KMS-11 (cell line): ENCODE measurements at regions not wholly inside any gene's neighbourhood (a gene's known extent, or its start where the extent isn't known, plus 50 kb on each side); places are given as distances from the start of the nearest gene placed in this dataset.

Experiments
- H2AFZ ChIP-seq: fragments of 200-600 bp; sonication (generic); 2 replicates; pipeline ENCODE4 v1.6.1; 2016; ENCODE audit warnings: antibody characterized with exemption, mixed run types, low read depth
- H3K27ac ChIP-seq: fragments of 200-600 bp; sonication (generic); 2 replicates; pipeline ENCODE4 v1.6.1; 2016; ENCODE audit warnings: mild to moderate bottlenecking, mixed run types
- H3K27me3 ChIP-seq: fragments of 200-600 bp; sonication (generic); 2 replicates; pipeline ENCODE4 v1.6.1; 2017; ENCODE audit warnings: mild to moderate bottlenecking, low read depth, mixed run types, moderate library complexity; ENCODE audit not compliant: insufficient read depth
- H3K36me3 ChIP-seq: fragments of 200-600 bp; sonication (generic); 2 replicates; pipeline ENCODE4 v1.6.1; 2017; ENCODE audit warnings: mild to moderate bottlenecking, mixed run types; ENCODE audit not compliant: insufficient read depth
- H3K4me1 ChIP-seq: fragments of 200-600 bp; sonication (generic); 2 replicates; pipeline ENCODE4 v1.6.1; 2016; ENCODE audit warnings: mild to moderate bottlenecking, low read depth, mixed run types; ENCODE audit not compliant: poor library complexity, severe bottlenecking
- H3K4me2 ChIP-seq: fragments of 200-600 bp; sonication (generic); 2 replicates; pipeline ENCODE4 v1.7.0; 2016; ENCODE audit warnings: mild to moderate bottlenecking, mixed run types
- H3K4me3 ChIP-seq: fragments of 200-600 bp; sonication (generic); IDR thresholded peaks from 2 replicates; pipeline ENCODE4 v1.6.1; 2017; ENCODE audit warnings: low read depth, low read length, mixed read lengths; ENCODE audit not compliant: insufficient read depth
- H3K79me2 ChIP-seq: fragments of 200-600 bp; sonication (generic); 2 replicates; pipeline ENCODE4 v1.6.1; 2016; ENCODE audit warnings: low read depth, mixed run types; ENCODE audit not compliant: insufficient read depth
- H3K9ac ChIP-seq: fragments of 200-600 bp; sonication (generic); 2 replicates; pipeline ENCODE4 v1.6.1; 2016; ENCODE audit warnings: mild to moderate bottlenecking, mixed run types
- H4K20me1 ChIP-seq: fragments of 200-600 bp; sonication (generic); 2 replicates; pipeline ENCODE4 v1.6.1; 2016; ENCODE audit warnings: mild to moderate bottlenecking, mixed run types; ENCODE audit not compliant: insufficient read depth
- TF ChIP-seq, protein P1 (sequence below): fragments of 200-600 bp; sonication (generic); conservative IDR thresholded peaks from 2 replicates; pipeline ENCODE4 v1.6.1; 2017; ENCODE audit warnings: low read depth, mild to moderate bottlenecking, antibody characterized with exemption, low read length, moderate library complexity, mixed read lengths

DNA sequence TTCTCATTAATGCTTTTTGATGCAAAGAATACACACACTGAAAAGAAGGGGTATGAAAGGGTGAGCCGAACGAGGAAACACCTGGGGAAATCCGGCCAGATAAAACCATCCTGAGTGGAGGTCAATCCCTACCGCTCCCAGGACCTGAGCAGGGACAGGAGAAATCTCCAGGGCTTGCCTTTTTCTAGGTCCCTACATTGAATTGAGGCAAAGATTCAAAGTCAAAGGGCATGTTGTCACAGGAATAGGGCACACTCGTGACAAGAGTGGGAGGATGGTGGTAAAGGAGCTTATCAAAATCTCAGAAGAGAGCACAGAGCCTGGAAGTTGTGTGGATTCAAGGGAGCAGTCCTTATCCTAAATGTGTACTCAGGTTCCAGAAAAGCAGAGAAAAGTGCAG, 61.2 kb upstream of the ACKR3 start:
- no peaks in the 10 kb centered on the region for H3K4me1 ChIP-seq
- no peak overlapping the region for H3K27ac ChIP-seq
- no peak overlapping the region for H3K4me3 ChIP-seq
- H3K36me3 ChIP-seq, result no peaks in the 10 kb centered on the region
- no peak overlapping the region for H3K9ac ChIP-seq
- no peaks in the 10 kb centered on the region for H3K27me3 ChIP-seq
- no peak overlapping the region for H2AFZ ChIP-seq
- no peaks in the 10 kb centered on the region for H3K79me2 ChIP-seq
- no peak overlapping the region for H3K4me2 ChIP-seq
- H4K20me1 ChIP-seq, result no peaks in the 10 kb centered on the region
- TF ChIP-seq, protein P1, sequence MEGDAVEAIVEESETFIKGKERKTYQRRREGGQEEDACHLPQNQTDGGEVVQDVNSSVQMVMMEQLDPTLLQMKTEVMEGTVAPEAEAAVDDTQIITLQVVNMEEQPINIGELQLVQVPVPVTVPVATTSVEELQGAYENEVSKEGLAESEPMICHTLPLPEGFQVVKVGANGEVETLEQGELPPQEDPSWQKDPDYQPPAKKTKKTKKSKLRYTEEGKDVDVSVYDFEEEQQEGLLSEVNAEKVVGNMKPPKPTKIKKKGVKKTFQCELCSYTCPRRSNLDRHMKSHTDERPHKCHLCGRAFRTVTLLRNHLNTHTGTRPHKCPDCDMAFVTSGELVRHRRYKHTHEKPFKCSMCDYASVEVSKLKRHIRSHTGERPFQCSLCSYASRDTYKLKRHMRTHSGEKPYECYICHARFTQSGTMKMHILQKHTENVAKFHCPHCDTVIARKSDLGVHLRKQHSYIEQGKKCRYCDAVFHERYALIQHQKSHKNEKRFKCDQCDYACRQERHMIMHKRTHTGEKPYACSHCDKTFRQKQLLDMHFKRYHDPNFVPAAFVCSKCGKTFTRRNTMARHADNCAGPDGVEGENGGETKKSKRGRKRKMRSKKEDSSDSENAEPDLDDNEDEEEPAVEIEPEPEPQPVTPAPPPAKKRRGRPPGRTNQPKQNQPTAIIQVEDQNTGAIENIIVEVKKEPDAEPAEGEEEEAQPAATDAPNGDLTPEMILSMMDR, result no peak

DNA sequence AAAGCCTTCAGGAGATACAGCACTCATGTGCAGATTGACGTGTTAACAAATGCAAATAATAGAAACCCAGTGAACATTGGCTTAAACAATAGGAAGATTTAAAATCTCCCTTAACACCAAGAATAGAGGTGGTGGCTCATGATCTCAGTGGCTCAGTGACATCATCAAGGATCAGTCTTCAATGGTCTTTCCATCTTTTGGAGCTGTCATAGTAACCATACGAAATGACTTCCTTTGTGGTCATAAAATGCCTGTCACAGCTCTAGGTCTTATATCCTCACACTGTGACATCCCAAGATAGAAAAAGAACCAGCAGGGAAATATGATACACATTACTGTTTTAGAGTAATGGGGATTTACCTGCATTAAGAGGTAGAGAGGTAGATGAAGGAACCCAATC, 59.6 kb upstream of the ACKR3 start:
- H3K79me2 ChIP-seq, result no peaks in the 10 kb centered on the region
- H4K20me1 ChIP-seq, result no peaks in the 10 kb centered on the region
- H3K27ac ChIP-seq, result no peak overlapping the region
- H3K4me1 ChIP-seq, result no peaks in the 10 kb centered on the region
- no peak overlapping the region for H3K9ac ChIP-seq
- H3K4me3 ChIP-seq, result no peak overlapping the region
- H3K4me2 ChIP-seq, result no peak overlapping the region
- no peaks in the 10 kb centered on the region for H3K36me3 ChIP-seq
- TF ChIP-seq, protein P1, result no peak
- H2AFZ ChIP-seq, result no peak overlapping the region
- no peaks in the 10 kb centered on the region for H3K27me3 ChIP-seq

DNA sequence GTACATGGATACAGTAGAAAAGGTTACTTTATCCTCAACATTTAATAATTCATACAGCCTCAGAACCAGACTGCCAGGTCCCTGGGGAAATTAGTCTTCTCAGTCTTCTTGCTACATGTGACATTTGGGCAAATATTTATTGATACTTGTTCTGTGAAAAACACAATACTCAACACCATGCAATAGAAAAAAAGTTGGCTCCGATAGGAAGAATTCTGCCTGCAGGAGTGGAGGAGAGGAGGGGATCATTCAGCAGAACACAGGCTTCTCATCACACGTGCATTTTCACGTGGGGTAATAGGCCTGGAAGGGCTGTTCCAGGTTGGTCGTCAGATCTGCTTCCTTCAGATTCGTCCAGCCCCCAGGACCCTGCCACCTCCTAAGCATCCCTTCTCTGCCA, 58.4 kb upstream of the ACKR3 start:
- Histone ChIP-seq H3K79me2 (no peaks in the 10 kb centered on the region), H4K20me1 (no peaks in the 10 kb centered on the region), H3K4me2 (no peak overlapping the region), H3K27ac (no peak overlapping the region), H3K4me3 (no peak overlapping the region), H2AFZ (no peak overlapping the region), H3K4me1 (no peaks in the 10 kb centered on the region), H3K9ac (no peak overlapping the region), H3K36me3 (no peaks in the 10 kb centered on the region), H3K27me3 (no peaks in the 10 kb centered on the region)
- TF ChIP-seq, protein P1, result no peak

DNA sequence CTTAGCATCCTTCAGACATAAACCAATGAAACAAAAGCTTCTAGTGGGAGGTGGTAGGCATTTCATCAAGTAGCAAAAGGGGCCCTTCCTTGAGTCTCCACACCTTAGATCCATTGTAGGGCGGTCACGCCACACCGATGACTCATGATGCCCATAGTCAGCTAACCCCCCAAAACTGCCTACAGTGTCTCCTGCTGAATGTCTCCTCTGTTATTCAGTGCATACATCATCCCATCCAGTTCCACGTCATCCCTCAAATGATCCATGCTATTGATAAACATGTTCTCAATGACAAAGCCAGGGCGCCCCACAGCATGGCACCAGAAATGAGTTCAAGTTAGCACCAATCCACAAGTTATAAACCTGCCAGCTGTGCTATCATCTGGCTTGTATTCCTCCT, 57.4 kb upstream of the ACKR3 start:
- Histone ChIP-seq H3K79me2 (no peaks in the 10 kb centered on the region), H3K27me3 (no peaks in the 10 kb centered on the region), H3K4me2 (no peak overlapping the region), H3K36me3 (no peaks in the 10 kb centered on the region), H3K4me1 (no peaks in the 10 kb centered on the region), H2AFZ (no peak overlapping the region), H3K9ac (no peak overlapping the region), H3K27ac (no peak overlapping the region), H4K20me1 (no peaks in the 10 kb centered on the region), H3K4me3 (no peak overlapping the region)
- TF ChIP-seq, protein P1, result no peak

DNA sequence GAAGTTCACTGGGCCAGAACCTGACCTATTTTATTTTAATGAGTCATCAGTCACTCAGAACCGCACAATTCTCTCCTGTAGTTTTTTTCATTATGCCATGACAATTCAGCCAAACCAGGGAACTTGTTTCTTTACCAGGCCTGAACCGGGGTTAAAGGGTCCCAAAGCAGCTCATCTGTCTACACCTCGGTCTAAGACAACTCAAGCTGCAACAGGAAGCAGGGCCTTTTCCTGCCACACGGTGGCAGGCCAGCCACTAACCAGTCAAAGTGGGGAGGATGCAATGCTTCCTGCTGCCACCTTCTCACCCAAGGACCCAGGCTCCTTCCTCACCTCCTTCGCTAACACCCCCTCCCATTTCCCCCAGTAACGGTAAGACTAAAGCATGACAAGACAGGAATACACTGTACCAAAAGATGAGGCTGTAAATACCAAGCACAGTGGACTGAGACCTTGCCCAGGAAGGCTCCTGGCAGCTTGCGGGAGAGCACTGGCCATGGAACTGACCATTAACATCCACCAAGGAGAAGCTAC, 56.7 kb upstream of the ACKR3 start:
- Histone ChIP-seq H3K79me2 (no peaks in the 10 kb centered on the region), H4K20me1 (no peaks in the 10 kb centered on the region), H3K4me2 (no peak overlapping the region), H3K9ac (no peak overlapping the region), H3K4me3 (no peak overlapping the region), H3K36me3 (no peaks in the 10 kb centered on the region), H3K27ac (no peak overlapping the region), H3K4me1 (no peaks in the 10 kb centered on the region), H3K27me3 (no peaks in the 10 kb centered on the region), H2AFZ (no peak overlapping the region)
- TF ChIP-seq, protein P1, result peak; percentile 63; the same call in 1 of the 2 replicates
